ENCODE measurements at regions not wholly inside any gene's neighbourhood (a gene's known extent, or its start where the extent isn't known, plus 50 kb on each side); places are given as distances from the start of the nearest gene placed in this dataset.

DNA sequence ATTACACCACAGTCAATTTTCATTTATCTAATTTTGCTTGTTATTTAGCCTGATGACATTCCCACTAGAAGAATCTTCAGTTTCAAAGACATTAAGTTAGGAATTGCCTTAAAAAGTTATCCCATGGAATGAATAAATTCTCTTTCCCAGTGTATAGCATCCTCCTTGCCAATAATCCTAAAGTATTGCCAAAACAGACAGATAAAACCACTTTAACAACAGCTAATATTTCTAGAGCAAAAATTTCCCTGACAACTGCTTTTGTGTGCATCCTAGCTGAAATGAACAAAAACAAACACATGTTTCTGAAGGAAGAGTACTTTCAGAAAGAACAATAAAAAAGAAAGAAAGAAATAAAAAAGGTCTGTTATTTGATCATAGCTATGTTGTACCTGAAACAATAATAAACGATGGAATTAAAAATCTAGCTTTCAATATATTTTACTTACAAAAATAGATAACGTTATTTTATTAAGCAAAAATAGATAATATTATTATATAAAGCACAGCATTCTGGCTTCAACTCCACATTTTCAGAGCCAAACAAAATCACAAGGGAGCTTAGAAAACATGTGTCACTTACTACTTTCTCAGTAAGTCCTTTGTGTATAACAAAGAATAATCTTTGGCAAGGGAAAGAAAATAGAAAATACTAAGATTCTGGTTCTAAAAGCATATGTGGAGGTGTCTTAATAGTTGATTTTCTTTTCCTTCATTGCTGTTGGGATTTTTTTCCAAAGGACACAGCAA, 939.0 kb upstream of the CRIM1 start:
- no peaks in the 10 kb centered on the region for H3K79me2 ChIP-seq (ENCODE audit: insufficient read depth, low read length)
- H3K27me3 ChIP-seq (ENCODE audit: insufficient read depth, low read length) = no peaks in the 10 kb centered on the region
- no peaks in the 10 kb centered on the region for H3K36me3 Mint-ChIP-seq (ENCODE audit: low read depth, unreplicated experiment)
- H3K4me3 Mint-ChIP-seq (ENCODE audit: unreplicated experiment) = no peak overlapping the region
- H3K36me3 ChIP-seq (ENCODE audit: insufficient read depth, low read length) = no peaks in the 10 kb centered on the region
- TF ChIP-seq, protein P1, sequence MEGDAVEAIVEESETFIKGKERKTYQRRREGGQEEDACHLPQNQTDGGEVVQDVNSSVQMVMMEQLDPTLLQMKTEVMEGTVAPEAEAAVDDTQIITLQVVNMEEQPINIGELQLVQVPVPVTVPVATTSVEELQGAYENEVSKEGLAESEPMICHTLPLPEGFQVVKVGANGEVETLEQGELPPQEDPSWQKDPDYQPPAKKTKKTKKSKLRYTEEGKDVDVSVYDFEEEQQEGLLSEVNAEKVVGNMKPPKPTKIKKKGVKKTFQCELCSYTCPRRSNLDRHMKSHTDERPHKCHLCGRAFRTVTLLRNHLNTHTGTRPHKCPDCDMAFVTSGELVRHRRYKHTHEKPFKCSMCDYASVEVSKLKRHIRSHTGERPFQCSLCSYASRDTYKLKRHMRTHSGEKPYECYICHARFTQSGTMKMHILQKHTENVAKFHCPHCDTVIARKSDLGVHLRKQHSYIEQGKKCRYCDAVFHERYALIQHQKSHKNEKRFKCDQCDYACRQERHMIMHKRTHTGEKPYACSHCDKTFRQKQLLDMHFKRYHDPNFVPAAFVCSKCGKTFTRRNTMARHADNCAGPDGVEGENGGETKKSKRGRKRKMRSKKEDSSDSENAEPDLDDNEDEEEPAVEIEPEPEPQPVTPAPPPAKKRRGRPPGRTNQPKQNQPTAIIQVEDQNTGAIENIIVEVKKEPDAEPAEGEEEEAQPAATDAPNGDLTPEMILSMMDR (IDR thresholded peaks at IDR 0.05; ENCODE audit: insufficient read depth, low read depth, low read length) = no peak
- TF ChIP-seq EZH2 (IDR thresholded peaks at IDR 0.05; ENCODE audit: insufficient read depth, low read length) = no peak
- H3K4me3 ChIP-seq (ENCODE audit: insufficient read depth, low read depth, low read length) = no peak overlapping the region
- H3K9me3 ChIP-seq (ENCODE audit: insufficient read depth, low read depth, low read length) = no peaks in the 10 kb centered on the region
- H3K27me3 Mint-ChIP-seq (ENCODE audit: low read depth, unreplicated experiment) = no peaks in the 10 kb centered on the region
- H3K4me1 ChIP-seq (ENCODE audit: insufficient read depth, low read length) = no peaks in the 10 kb centered on the region
- no peak overlapping the region for H2AFZ ChIP-seq (ENCODE audit: low read depth, low read length)
- no peaks in the 10 kb centered on the region for H3K9me3 Mint-ChIP-seq (ENCODE audit: unreplicated experiment)
- DNase-seq (ENCODE audit: low read depth) (no peak), FAIRE-seq (no peak)
- no peak overlapping the region for H3K27ac ChIP-seq (ENCODE audit: low read depth, low read length)
- H3K27ac Mint-ChIP-seq (ENCODE audit: unreplicated experiment) = no peak overlapping the region
- H3K4me1 Mint-ChIP-seq (ENCODE audit: low read depth, unreplicated experiment) = no peaks in the 10 kb centered on the region
- H4K20me1 ChIP-seq (ENCODE audit: insufficient read depth, low read length) = no peaks in the 10 kb centered on the region
- no peak overlapping the region for H3K4me2 ChIP-seq (ENCODE audit: low read length)
- no peak overlapping the region for H3K9ac ChIP-seq (ENCODE audit: low read length)

DNA sequence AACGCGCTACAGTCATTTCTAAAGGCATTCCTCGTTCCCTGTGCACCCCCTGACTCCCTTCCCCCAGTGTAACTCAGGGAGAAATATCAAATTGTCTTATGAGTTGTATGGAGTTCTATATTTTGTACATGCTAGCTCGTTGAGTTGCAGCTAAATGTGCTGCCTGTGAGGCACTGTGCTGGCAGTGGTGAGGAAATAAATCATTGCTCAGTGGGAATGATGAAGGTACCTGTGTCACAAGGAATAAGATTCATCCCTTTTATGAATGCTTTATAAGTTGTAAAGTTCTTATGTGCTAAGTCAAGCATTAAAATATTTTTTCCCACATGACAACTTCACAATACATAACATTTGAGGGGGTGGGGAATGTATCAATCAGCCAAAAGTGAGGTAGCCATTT, 939.6 kb upstream of the CRIM1 start:
- Mint-ChIP-seq H3K4me3 (ENCODE audit: unreplicated experiment) (no peak overlapping the region), H3K4me1 (ENCODE audit: low read depth, unreplicated experiment) (no peaks in the 10 kb centered on the region), H3K36me3 (ENCODE audit: low read depth, unreplicated experiment) (no peaks in the 10 kb centered on the region), H3K27ac (ENCODE audit: unreplicated experiment) (no peak overlapping the region), H3K27me3 (ENCODE audit: low read depth, unreplicated experiment) (no peaks in the 10 kb centered on the region), H3K9me3 (ENCODE audit: unreplicated experiment) (no peaks in the 10 kb centered on the region)
- Histone ChIP-seq H3K36me3 (ENCODE audit: insufficient read depth, low read length) (no peaks in the 10 kb centered on the region), H3K27me3 (ENCODE audit: insufficient read depth, low read length) (no peaks in the 10 kb centered on the region), H3K4me3 (ENCODE audit: insufficient read depth, low read depth, low read length) (no peak overlapping the region), H3K79me2 (ENCODE audit: insufficient read depth, low read length) (no peaks in the 10 kb centered on the region), H3K4me2 (ENCODE audit: low read length) (no peak overlapping the region), H3K27ac (ENCODE audit: low read depth, low read length) (no peak overlapping the region), H3K9ac (ENCODE audit: low read length) (no peak overlapping the region), H3K4me1 (ENCODE audit: insufficient read depth, low read length) (no peaks in the 10 kb centered on the region), H4K20me1 (ENCODE audit: insufficient read depth, low read length) (no peaks in the 10 kb centered on the region), H3K9me3 (ENCODE audit: insufficient read depth, low read depth, low read length) (no peaks in the 10 kb centered on the region), H2AFZ (ENCODE audit: low read depth, low read length) (no peak overlapping the region)
- FAIRE-seq (no peak), DNase-seq (ENCODE audit: low read depth) (no peak)
- TF ChIP-seq, protein P1 (IDR thresholded peaks at IDR 0.05; ENCODE audit: insufficient read depth, low read depth, low read length) = no peak
- no peak for TF ChIP-seq EZH2 (IDR thresholded peaks at IDR 0.05; ENCODE audit: insufficient read depth, low read length)

DNA sequence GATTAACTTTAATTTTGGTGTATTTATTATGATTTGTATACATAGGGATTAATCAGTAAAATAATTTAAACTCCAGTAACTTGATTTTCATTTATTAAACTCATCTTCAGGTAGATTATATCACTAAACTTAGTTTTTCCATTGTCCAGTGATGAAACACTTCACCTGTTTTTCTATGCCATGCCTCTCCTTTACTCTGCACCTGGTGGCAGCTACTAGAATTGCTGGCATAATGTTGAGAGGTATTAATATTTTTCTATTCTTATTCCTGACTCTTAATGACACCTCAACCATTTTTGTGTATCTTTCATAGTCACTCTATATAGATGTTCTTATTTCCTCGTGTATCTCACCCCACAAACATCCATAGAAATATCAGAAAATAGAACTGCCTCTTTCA, 940.3 kb upstream of the CRIM1 start:
- Histone ChIP-seq H3K4me2 (ENCODE audit: low read length) (no peak overlapping the region), H3K4me3 (ENCODE audit: insufficient read depth, low read depth, low read length) (no peak overlapping the region), H3K9me3 (ENCODE audit: insufficient read depth, low read depth, low read length) (no peaks in the 10 kb centered on the region), H2AFZ (ENCODE audit: low read depth, low read length) (no peak overlapping the region), H3K27me3 (ENCODE audit: insufficient read depth, low read length) (no peaks in the 10 kb centered on the region), H4K20me1 (ENCODE audit: insufficient read depth, low read length) (no peaks in the 10 kb centered on the region), H3K9ac (ENCODE audit: low read length) (no peak overlapping the region), H3K36me3 (ENCODE audit: insufficient read depth, low read length) (no peaks in the 10 kb centered on the region), H3K79me2 (ENCODE audit: insufficient read depth, low read length) (no peaks in the 10 kb centered on the region), H3K27ac (ENCODE audit: low read depth, low read length) (no peak overlapping the region), H3K4me1 (ENCODE audit: insufficient read depth, low read length) (no peaks in the 10 kb centered on the region)
- Mint-ChIP-seq H3K27ac (ENCODE audit: unreplicated experiment) (no peak overlapping the region), H3K4me3 (ENCODE audit: unreplicated experiment) (no peak overlapping the region), H3K9me3 (ENCODE audit: unreplicated experiment) (no peaks in the 10 kb centered on the region), H3K27me3 (ENCODE audit: low read depth, unreplicated experiment) (no peaks in the 10 kb centered on the region), H3K4me1 (ENCODE audit: low read depth, unreplicated experiment) (no peaks in the 10 kb centered on the region), H3K36me3 (ENCODE audit: low read depth, unreplicated experiment) (no peaks in the 10 kb centered on the region)
- peak; percentile 13 for FAIRE-seq
- TF ChIP-seq, protein P1 (IDR thresholded peaks at IDR 0.05; ENCODE audit: insufficient read depth, low read depth, low read length) = peak; percentile 11
- TF ChIP-seq EZH2 (IDR thresholded peaks at IDR 0.05; ENCODE audit: insufficient read depth, low read length) = no peak
- no peak for DNase-seq (ENCODE audit: low read depth)
